ENCODE measurements at regions not wholly inside any gene's neighbourhood (a gene's known extent, or its start where the extent isn't known, plus 50 kb on each side); places are given as distances from the start of the nearest gene placed in this dataset.
"Not testable (repeated sequence)": the region's sequence is repeated elsewhere in the genome, so short reads cannot be mapped to it uniquely, and the experiment has no call there.

DNA sequence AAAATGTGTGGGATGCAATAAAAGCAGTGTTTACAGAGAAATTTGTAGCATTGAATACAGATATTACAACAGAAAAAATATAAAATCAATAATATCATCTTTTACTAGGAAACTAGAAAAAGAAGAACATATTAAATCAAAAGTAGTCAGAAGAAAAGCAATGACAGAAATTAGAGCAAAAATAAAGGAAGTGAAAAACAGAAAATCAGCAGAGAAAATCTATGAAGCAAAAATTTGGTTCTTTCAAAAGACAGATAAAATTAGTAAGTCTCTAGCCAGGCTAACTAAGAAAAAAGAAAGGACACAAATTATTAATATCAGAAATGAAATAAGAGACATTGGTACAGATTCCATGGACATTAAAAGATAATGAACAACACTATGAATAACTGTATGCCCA lies 212.0 kb upstream of the MGAT5 start:
- H3K9me3 ChIP-seq (ENCODE audit: control insufficient read depth, insufficient read depth, low read length), result peaks cover 15% of the 10 kb centered on the region; the same call in 1 of the 2 replicates
- TF ChIP-seq, protein P1, sequence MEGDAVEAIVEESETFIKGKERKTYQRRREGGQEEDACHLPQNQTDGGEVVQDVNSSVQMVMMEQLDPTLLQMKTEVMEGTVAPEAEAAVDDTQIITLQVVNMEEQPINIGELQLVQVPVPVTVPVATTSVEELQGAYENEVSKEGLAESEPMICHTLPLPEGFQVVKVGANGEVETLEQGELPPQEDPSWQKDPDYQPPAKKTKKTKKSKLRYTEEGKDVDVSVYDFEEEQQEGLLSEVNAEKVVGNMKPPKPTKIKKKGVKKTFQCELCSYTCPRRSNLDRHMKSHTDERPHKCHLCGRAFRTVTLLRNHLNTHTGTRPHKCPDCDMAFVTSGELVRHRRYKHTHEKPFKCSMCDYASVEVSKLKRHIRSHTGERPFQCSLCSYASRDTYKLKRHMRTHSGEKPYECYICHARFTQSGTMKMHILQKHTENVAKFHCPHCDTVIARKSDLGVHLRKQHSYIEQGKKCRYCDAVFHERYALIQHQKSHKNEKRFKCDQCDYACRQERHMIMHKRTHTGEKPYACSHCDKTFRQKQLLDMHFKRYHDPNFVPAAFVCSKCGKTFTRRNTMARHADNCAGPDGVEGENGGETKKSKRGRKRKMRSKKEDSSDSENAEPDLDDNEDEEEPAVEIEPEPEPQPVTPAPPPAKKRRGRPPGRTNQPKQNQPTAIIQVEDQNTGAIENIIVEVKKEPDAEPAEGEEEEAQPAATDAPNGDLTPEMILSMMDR (IDR thresholded peaks at IDR 0.05; ENCODE audit: low read depth, low read length, poor library complexity, severe bottlenecking), result no peak
- TF ChIP-seq EZH2phosphoT487 (IDR thresholded peaks at IDR 0.05; ENCODE audit: borderline replicate concordance, low read length), result no peak
- H3K4me2 ChIP-seq (ENCODE audit: low read length), result peak overlapping the region; percentile 66
- H3K9me2 ChIP-seq (replicated peaks; ENCODE audit: control insufficient read depth, low read length), result no peaks in the 10 kb centered on the region
- peaks cover 41% of the 10 kb centered on the region for H3K4me1 ChIP-seq (ENCODE audit: control insufficient read depth, low read length)
- H3K27ac ChIP-seq (ENCODE audit: low read depth, low read length), result peak overlapping the region; percentile 77
- H3F3A ChIP-seq (ENCODE audit: control insufficient read depth, insufficient read depth), result peaks cover 5% of the 10 kb centered on the region
- no peaks in the 10 kb centered on the region for H3K27me3 ChIP-seq (ENCODE audit: control insufficient read depth, low read length)
- H3K79me2 ChIP-seq (ENCODE audit: control insufficient read depth, low read length), result no peaks in the 10 kb centered on the region
- H4K20me1 ChIP-seq (ENCODE audit: control insufficient read depth, insufficient read depth, low read depth, low read length), result no peaks in the 10 kb centered on the region
- H3K4me3 ChIP-seq (ENCODE audit: low read length), result peak overlapping the region; percentile 61
- peaks cover 5% of the 10 kb centered on the region; the same call in 1 of the 2 replicates for H3K36me3 ChIP-seq (ENCODE audit: control insufficient read depth, low read length)

DNA sequence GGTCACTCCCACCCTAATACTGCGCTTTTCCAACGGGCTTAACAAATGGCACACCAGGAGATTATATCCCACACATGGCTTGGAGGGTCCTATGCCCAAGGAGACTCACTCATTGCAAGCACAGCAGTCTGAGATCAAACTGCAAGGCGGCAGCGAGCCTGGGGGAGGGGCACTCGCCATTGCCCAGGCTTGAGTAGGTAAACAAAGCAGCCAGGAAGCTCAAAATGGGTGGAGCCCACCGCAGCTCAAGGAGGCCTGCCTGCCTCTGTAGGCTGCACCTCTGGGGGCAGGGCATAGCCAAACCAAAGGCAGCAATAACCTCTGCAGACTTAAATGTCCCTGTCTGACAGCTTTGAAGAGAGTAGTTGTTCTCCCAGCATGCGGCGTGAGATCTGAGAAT lies 210.8 kb upstream of the MGAT5 start:
- H3F3A ChIP-seq (ENCODE audit: control insufficient read depth, insufficient read depth); H4K20me1 ChIP-seq (ENCODE audit: control insufficient read depth, insufficient read depth, low read depth, low read length); H3K27ac ChIP-seq (ENCODE audit: low read depth, low read length); H3K27me3 ChIP-seq (ENCODE audit: control insufficient read depth, low read length); H3K9me2 ChIP-seq (replicated peaks; ENCODE audit: control insufficient read depth, low read length); H3K4me3 ChIP-seq (ENCODE audit: low read length); H3K4me2 ChIP-seq (ENCODE audit: low read length); H3K36me3 ChIP-seq (ENCODE audit: control insufficient read depth, low read length); H3K79me2 ChIP-seq (ENCODE audit: control insufficient read depth, low read length): not testable (repeated sequence)
- Histone ChIP-seq H3K9me3 (ENCODE audit: control insufficient read depth, insufficient read depth, low read length) (peaks cover 15% of the 10 kb centered on the region; the same call in 1 of the 2 replicates), H3K4me1 (ENCODE audit: control insufficient read depth, low read length) (peaks cover 41% of the 10 kb centered on the region)

DNA sequence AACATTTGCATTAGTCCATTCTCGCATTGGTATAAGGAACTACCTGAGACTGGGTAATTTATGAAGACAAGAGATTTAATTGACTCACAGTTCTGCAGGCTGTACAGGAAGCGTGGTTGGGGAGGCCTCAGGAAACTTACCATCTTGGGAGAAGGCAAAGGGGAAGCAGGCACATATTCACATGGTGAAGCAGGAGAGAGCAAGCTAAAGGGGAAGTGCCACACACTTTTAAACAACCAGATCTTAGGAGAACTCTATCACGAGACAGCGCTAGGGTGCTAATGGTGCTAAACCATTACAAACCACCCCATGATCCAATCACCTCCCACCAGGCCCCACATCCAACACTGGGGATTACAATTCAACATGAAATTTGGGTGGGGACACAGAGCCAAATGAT lies 201.7 kb upstream of the MGAT5 start:
- H3K36me3 ChIP-seq (ENCODE audit: control insufficient read depth, low read length), result no peaks in the 10 kb centered on the region

DNA sequence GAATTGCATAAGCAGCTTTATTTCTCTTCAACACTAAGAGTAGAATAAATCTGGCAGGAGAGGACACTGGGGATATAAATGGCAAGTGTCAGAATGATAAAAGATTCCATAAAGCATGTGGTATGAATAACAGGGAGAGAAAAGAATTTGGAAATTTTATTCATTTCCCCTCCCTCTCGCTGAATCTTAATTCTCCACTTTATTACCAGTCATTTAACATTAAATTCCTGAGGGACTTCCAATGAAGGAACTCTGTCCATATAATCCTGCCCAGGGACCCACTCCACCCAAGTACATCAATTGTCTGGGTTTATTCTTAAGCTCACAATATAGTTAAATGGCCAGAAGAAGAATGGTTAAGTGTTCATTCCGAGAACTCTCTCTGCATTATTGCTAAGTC lies 197.7 kb upstream of the MGAT5 start:
- H3K9me2 ChIP-seq (replicated peaks; ENCODE audit: control insufficient read depth, low read length), result no peaks in the 10 kb centered on the region
- H3K4me1 ChIP-seq (ENCODE audit: control insufficient read depth, low read length), result peaks cover 5% of the 10 kb centered on the region
- H3K36me3 ChIP-seq (ENCODE audit: control insufficient read depth, low read length), result no peaks in the 10 kb centered on the region
- H3K27me3 ChIP-seq (ENCODE audit: control insufficient read depth, low read length), result no peaks in the 10 kb centered on the region
- no peak overlapping the region for H3K4me2 ChIP-seq (ENCODE audit: low read length)
- no peak overlapping the region for H3K4me3 ChIP-seq (ENCODE audit: low read length)
- H4K20me1 ChIP-seq (ENCODE audit: control insufficient read depth, insufficient read depth, low read depth, low read length), result no peaks in the 10 kb centered on the region
- no peaks in the 10 kb centered on the region for H3K9me3 ChIP-seq (ENCODE audit: control insufficient read depth, insufficient read depth, low read length)
- TF ChIP-seq, protein P1 (IDR thresholded peaks at IDR 0.05; ENCODE audit: low read depth, low read length, poor library complexity, severe bottlenecking), result no peak
- TF ChIP-seq EZH2phosphoT487 (IDR thresholded peaks at IDR 0.05; ENCODE audit: borderline replicate concordance, low read length), result no peak
- no peaks in the 10 kb centered on the region for H3K79me2 ChIP-seq (ENCODE audit: control insufficient read depth, low read length)
- H3F3A ChIP-seq (ENCODE audit: control insufficient read depth, insufficient read depth), result no peaks in the 10 kb centered on the region
- no peak overlapping the region for H3K27ac ChIP-seq (ENCODE audit: low read depth, low read length)

More for the DNA sequence above, 201.7 kb upstream of the MGAT5 start:
- H3K27me3 ChIP-seq (ENCODE audit: control insufficient read depth, low read length), result no peaks in the 10 kb centered on the region
- no peaks in the 10 kb centered on the region for H3K9me3 ChIP-seq (ENCODE audit: control insufficient read depth, insufficient read depth, low read length)
- no peak overlapping the region for H3K4me2 ChIP-seq (ENCODE audit: low read length)
- H3K79me2 ChIP-seq (ENCODE audit: control insufficient read depth, low read length), result no peaks in the 10 kb centered on the region
- no peaks in the 10 kb centered on the region for H3K9me2 ChIP-seq (replicated peaks; ENCODE audit: control insufficient read depth, low read length)
- peaks cover 5% of the 10 kb centered on the region for H3K4me1 ChIP-seq (ENCODE audit: control insufficient read depth, low read length)
- no peaks in the 10 kb centered on the region for H4K20me1 ChIP-seq (ENCODE audit: control insufficient read depth, insufficient read depth, low read depth, low read length)
- H3K27ac ChIP-seq (ENCODE audit: low read depth, low read length), result no peak overlapping the region
- no peaks in the 10 kb centered on the region for H3F3A ChIP-seq (ENCODE audit: control insufficient read depth, insufficient read depth)
- H3K4me3 ChIP-seq (ENCODE audit: low read length), result no peak overlapping the region
- TF ChIP-seq, protein P1 (IDR thresholded peaks at IDR 0.05; ENCODE audit: low read depth, low read length, poor library complexity, severe bottlenecking), result no peak
- TF ChIP-seq EZH2phosphoT487 (IDR thresholded peaks at IDR 0.05; ENCODE audit: borderline replicate concordance, low read length), result no peak

DNA sequence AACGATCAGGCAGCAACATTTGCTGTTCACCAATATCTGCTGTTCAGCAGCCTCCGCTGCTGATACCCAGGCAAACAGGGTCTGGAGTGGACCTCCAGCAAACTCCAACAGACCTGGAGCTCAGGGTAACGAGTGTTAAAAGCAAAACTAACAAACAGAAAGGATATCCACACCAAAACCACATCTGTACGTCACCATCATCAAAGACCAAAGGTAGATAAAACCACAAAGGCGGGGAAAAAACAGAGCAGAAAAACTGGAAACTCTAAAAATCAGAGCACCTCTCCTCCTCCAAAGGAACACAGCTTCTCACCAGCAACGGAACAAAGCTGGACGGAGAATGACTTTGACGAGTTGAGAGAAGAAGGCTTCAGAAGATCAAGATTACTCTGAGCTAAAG lies 192.8 kb upstream of the MGAT5 start:
- H4K20me1 ChIP-seq (ENCODE audit: control insufficient read depth, insufficient read depth, low read depth, low read length); H3K4me3 ChIP-seq (ENCODE audit: low read length); H3K9me3 ChIP-seq (ENCODE audit: control insufficient read depth, insufficient read depth, low read length); H3K36me3 ChIP-seq (ENCODE audit: control insufficient read depth, low read length); H3K27me3 ChIP-seq (ENCODE audit: control insufficient read depth, low read length); H3K4me1 ChIP-seq (ENCODE audit: control insufficient read depth, low read length); H3K27ac ChIP-seq (ENCODE audit: low read depth, low read length); H3F3A ChIP-seq (ENCODE audit: control insufficient read depth, insufficient read depth); H3K9me2 ChIP-seq (replicated peaks; ENCODE audit: control insufficient read depth, low read length); H3K4me2 ChIP-seq (ENCODE audit: low read length); H3K79me2 ChIP-seq (ENCODE audit: control insufficient read depth, low read length): not testable (repeated sequence)

DNA sequence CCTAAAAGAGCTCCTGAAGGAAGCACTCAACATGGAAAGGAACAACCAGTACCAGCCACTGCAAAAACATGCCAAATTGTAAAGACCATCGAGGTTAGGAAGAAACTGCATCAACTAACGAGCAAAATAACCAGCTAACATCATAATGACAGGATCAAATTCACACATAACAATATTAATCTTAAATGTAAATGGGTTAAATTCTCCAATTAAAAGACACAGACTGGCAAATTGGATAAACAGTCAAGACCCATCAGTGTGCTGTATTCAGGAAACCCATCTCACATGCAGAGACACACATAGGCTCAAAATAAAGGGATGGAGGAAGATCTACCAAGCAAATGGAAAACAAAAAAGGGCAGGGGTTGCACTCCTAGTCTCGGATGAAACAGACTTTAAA lies 191.6 kb upstream of the MGAT5 start:
- H3K4me1 ChIP-seq (ENCODE audit: control insufficient read depth, low read length); H3K36me3 ChIP-seq (ENCODE audit: control insufficient read depth, low read length); H3K4me2 ChIP-seq (ENCODE audit: low read length); H4K20me1 ChIP-seq (ENCODE audit: control insufficient read depth, insufficient read depth, low read depth, low read length); H3F3A ChIP-seq (ENCODE audit: control insufficient read depth, insufficient read depth); H3K4me3 ChIP-seq (ENCODE audit: low read length); H3K79me2 ChIP-seq (ENCODE audit: control insufficient read depth, low read length); H3K9me3 ChIP-seq (ENCODE audit: control insufficient read depth, insufficient read depth, low read length); H3K9me2 ChIP-seq (replicated peaks; ENCODE audit: control insufficient read depth, low read length); H3K27ac ChIP-seq (ENCODE audit: low read depth, low read length); H3K27me3 ChIP-seq (ENCODE audit: control insufficient read depth, low read length): not testable (repeated sequence)

All from DOHH2 (cell line).